OCI-LY1 (cell line): ENCODE measurements at regions not wholly inside any gene's neighbourhood (a gene's known extent, or its start where the extent isn't known, plus 50 kb on each side); places are given as distances from the start of the nearest gene placed in this dataset.

Experiments
- H2AFZ ChIP-seq: fragments of 200-600 bp; sonication (generic), shearing (Covaris generic); 2 replicates; pipeline ENCODE4 v1.6.0; 2014; ENCODE audit warnings: antibody characterized with exemption, mild to moderate bottlenecking, low read length
- H3F3A ChIP-seq: fragments of 200-600 bp; sonication (generic), shearing (Covaris generic); 2 replicates; pipeline ENCODE4 v1.6.0; 2014; ENCODE audit warnings: mild to moderate bottlenecking, antibody characterized with exemption, low read length, moderate library complexity; ENCODE audit not compliant: insufficient read depth
- H3K27ac ChIP-seq: fragments of 200-600 bp; sonication (generic); 2 replicates; pipeline ENCODE4 v1.5.1; 2014; ENCODE audit warnings: low read length, mixed run types, mild to moderate bottlenecking, low read depth; ENCODE audit not compliant: poor library complexity, severe bottlenecking
- H3K27me3 ChIP-seq: fragments of 200-600 bp; sonication (generic); 2 replicates; pipeline ENCODE4 v1.6.0; 2014; ENCODE audit warnings: antibody characterized with exemption, mild to moderate bottlenecking, low read length, moderate library complexity; ENCODE audit not compliant: insufficient read depth
- H3K36me3 ChIP-seq: fragments of 200-600 bp; sonication (generic); 2 replicates; pipeline ENCODE4 v1.6.1; 2014; ENCODE audit warnings: mild to moderate bottlenecking, antibody characterized with exemption, low read length, moderate library complexity, mixed read lengths; ENCODE audit not compliant: insufficient read depth
- H3K4me1 ChIP-seq: fragments of 200-600 bp; sonication (generic); 2 replicates; pipeline ENCODE4 v1.5.1; 2014; ENCODE audit warnings: mild to moderate bottlenecking, low read length, moderate library complexity; ENCODE audit not compliant: insufficient read depth, severe bottlenecking
- H3K4me2 ChIP-seq: fragments of 200-600 bp; sonication (generic), shearing (Covaris generic); 2 replicates; pipeline ENCODE4 v1.6.1; 2014; ENCODE audit warnings: low read length
- H3K4me3 ChIP-seq: fragments of 200-600 bp; sonication (generic); 2 replicates; pipeline ENCODE4 v1.5.1; 2014; ENCODE audit warnings: low read length, low read depth, mild to moderate bottlenecking, mixed read lengths; ENCODE audit not compliant: poor library complexity, severe bottlenecking
- H3K79me2 ChIP-seq: fragments of 200-600 bp; shearing (Covaris generic); 2 replicates; pipeline ENCODE4 v1.6.1; 2016; ENCODE audit warnings: mixed run types, low read length, mixed read lengths; ENCODE audit not compliant: insufficient read depth
- H3K9ac ChIP-seq: fragments of 200-600 bp; sonication (generic), shearing (Covaris generic); 2 replicates; pipeline ENCODE4 v1.6.1; 2014; ENCODE audit warnings: mild to moderate bottlenecking, low read length, mixed read lengths
- H3K9me2 ChIP-seq: fragments of 200-600 bp; sonication (generic), shearing (Covaris generic); 2 replicates; pipeline ENCODE4 v1.6.1; 2014; ENCODE audit warnings: low read depth, mild to moderate bottlenecking, low read length, mixed read lengths
- H3K9me3 ChIP-seq: fragments of 200-600 bp; shearing (Covaris generic); 2 replicates; pipeline ENCODE4 v1.6.1; 2014; ENCODE audit warnings: low read length, mixed read lengths
- H4K20me1 ChIP-seq: fragments of 200-600 bp; sonication (generic), shearing (Covaris generic); 2 replicates; pipeline ENCODE4 v1.6.0; 2016; ENCODE audit warnings: mild to moderate bottlenecking, low read length; ENCODE audit not compliant: insufficient read depth
- CTCF ChIP-seq: fragments of 200-600 bp; sonication (generic), shearing (Covaris generic); IDR thresholded peaks from 2 replicates; pipeline ENCODE4 v1.5.1; 2017; ENCODE audit warnings: mild to moderate bottlenecking, antibody characterized with exemption, low read length, moderate library complexity, mixed read lengths
- EZH2 ChIP-seq: fragments of 200-600 bp; sonication (generic), shearing (Covaris generic); IDR thresholded peaks from 2 replicates; pipeline ENCODE4 v1.8.0; 2017; ENCODE audit warnings: borderline replicate concordance, mixed run types, mild to moderate bottlenecking, antibody characterized with exemption, low read length, moderate library complexity, mixed read lengths

- no peaks in the 10 kb centered on the region for H3K9me3 ChIP-seq
- no peaks in the 10 kb centered on the region for H3F3A ChIP-seq
- H4K20me1 ChIP-seq: no peaks in the 10 kb centered on the region
- no peak overlapping the region for H3K9ac ChIP-seq
- no peak overlapping the region for H3K4me2 ChIP-seq
- H3K4me1 ChIP-seq: no peaks in the 10 kb centered on the region
- H3K27me3 ChIP-seq: peaks cover 2% of the 10 kb centered on the region; the same call in 1 of the 2 replicates
- no peak overlapping the region for H3K4me3 ChIP-seq
- no peaks in the 10 kb centered on the region for H3K36me3 ChIP-seq
- no peaks in the 10 kb centered on the region for H3K9me2 ChIP-seq
- H3K27ac ChIP-seq: no peak overlapping the region
- no peak overlapping the region for H2AFZ ChIP-seq
- TF ChIP-seq EZH2 (no peak), CTCF (no peak)
- H3K79me2 ChIP-seq: no peaks in the 10 kb centered on the region
Measured at GRCh38 chr15:70159713-70160009, 61.9 kb upstream of the TLE3 start.

GRCh38 chr15:70159001-70159712 lies 61.4 kb upstream of the TLE3 start:
- no peak overlapping the region for H3K4me2 ChIP-seq
- H3K27me3 ChIP-seq: peaks cover 2% of the 10 kb centered on the region; the same call in 1 of the 2 replicates
- no peaks in the 10 kb centered on the region for H3K9me2 ChIP-seq
- TF ChIP-seq EZH2 (no peak), CTCF (no peak)
- H3K9me3 ChIP-seq: no peaks in the 10 kb centered on the region
- no peak overlapping the region for H3K9ac ChIP-seq
- H3K4me1 ChIP-seq: no peaks in the 10 kb centered on the region
- no peaks in the 10 kb centered on the region for H4K20me1 ChIP-seq
- no peak overlapping the region for H2AFZ ChIP-seq
- H3K4me3 ChIP-seq: no peak overlapping the region
- no peaks in the 10 kb centered on the region for H3K79me2 ChIP-seq
- no peaks in the 10 kb centered on the region for H3K36me3 ChIP-seq
- H3F3A ChIP-seq: no peaks in the 10 kb centered on the region
- H3K27ac ChIP-seq: no peak overlapping the region

- Histone ChIP-seq H3F3A (no peaks in the 10 kb centered on the region), H3K4me3 (no peak overlapping the region), H3K9me3 (no peaks in the 10 kb centered on the region), H3K9me2 (no peaks in the 10 kb centered on the region), H3K4me1 (no peaks in the 10 kb centered on the region), H3K36me3 (no peaks in the 10 kb centered on the region), H3K4me2 (no peak overlapping the region), H3K79me2 (no peaks in the 10 kb centered on the region), H2AFZ (no peak overlapping the region), H4K20me1 (no peaks in the 10 kb centered on the region), H3K27me3 (peaks cover 2% of the 10 kb centered on the region; the same call in 1 of the 2 replicates), H3K27ac (no peak overlapping the region), H3K9ac (no peak overlapping the region)
- TF ChIP-seq CTCF (no peak), EZH2 (no peak)
Measured at GRCh38 chr15:70158309-70159000, 60.7 kb upstream of the TLE3 start.
